ENCODE measurements at regions not wholly inside any gene's neighbourhood (a gene's known extent, or its start where the extent isn't known, plus 50 kb on each side); places are given as distances from the start of the nearest gene placed in this dataset.
"Not testable (repeated sequence)": the region's sequence is repeated elsewhere in the genome, so short reads cannot be mapped to it uniquely, and the experiment has no call there.

GRCh38 chr11:46183819-46184218 is 62.6 kb upstream of the PHF21A start:
- DNase-seq: no peak

- DNase-seq: no peak
These were observed 60.7 kb upstream of the PHF21A start for GRCh38 chr11:46181843-46182424.

- no peak for DNase-seq
These were observed 60.1 kb upstream of the PHF21A start for GRCh38 chr11:46181387-46181786.

- no peak for DNase-seq
These were observed 59.5 kb upstream of the PHF21A start for GRCh38 chr11:46180736-46181135.

- DNase-seq: no peak
These were observed 57.3 kb upstream of the PHF21A start for GRCh38 chr11:46178513-46178912.

GRCh38 chr11:46176421-46176820 is 55.2 kb upstream of the PHF21A start:
- DNase-seq: no peak

- no peak for DNase-seq
These were observed 54.2 kb upstream of the PHF21A start for GRCh38 chr11:46175401-46176002.

GRCh38 chr11:46171693-46172092 is 50.4 kb upstream of the PHF21A start:
- DNase-seq: not testable (repeated sequence)
